HepG2 (cell line): ENCODE measurements at regions not wholly inside any gene's neighbourhood (a gene's known extent, or its start where the extent isn't known, plus 50 kb on each side); places are given as distances from the start of the nearest gene placed in this dataset.

Experiments
- ATAC-seq: fragments of 200-7000 bp; cut with Tn5 transposase; 3 replicates; pipeline ENCODE4 v1.9.1; 2020; ENCODE audit warnings: mild to moderate bottlenecking, moderate library complexity
- BruUV-seq: library from RNA; stranded (reverse); fragments of 400-500 nt; replicated peaks from 2 replicates; lab custom pipeline; 2021; lab: Mats Ljungman, UMichigan
- CTCF ChIA-PET: fragments of 300-600 bp; formaldehyde crosslinking; extraction: SDS; loops from one replicate; lab custom pipeline; 2021; ENCODE audit warnings: low total read pairs, inconsistent platforms, low intra/inter-chr PET ratio; lab: Yijun Ruan, JAX
- POLR2A ChIA-PET: fragments of 350-600 bp; sonication (Branson Sonifier 250); formaldehyde crosslinking; loops from one replicate; lab custom pipeline; 2020; ENCODE audit warnings: antibody characterized with exemption, inconsistent platforms; lab: Yijun Ruan, JAX
- DNase-seq: peaks from one replicate; pipeline ENCODE4 v3.0.0-alpha.2; 2015; ENCODE audit warnings: low spot score
- FAIRE-seq: peaks from 3 replicates; lab custom pipeline; 2011; peaks lifted over from hg19 to GRCh38; lab: Jason Lieb, UNC
- H2AFZ ChIP-seq: one replicate; pipeline ENCODE4 v1.6.1; 2011; ENCODE audit warnings: low read length, inconsistent platforms
- H3K27ac ChIP-seq: fragments of 300-600 bp; 3 replicates; pipeline ENCODE4 v1.8.0; 2011; ENCODE audit warnings: mixed run types, mild to moderate bottlenecking, mixed read lengths, low read length, inconsistent platforms; ENCODE audit not compliant: insufficient read depth; ENCODE audit errors: extremely low read length
- H3K27me3 ChIP-seq, 2 experiments: fragments of 200-600 bp in 1 of 2; 2 replicates in 1 of 2; 3 replicates in 1 of 2; pipeline versions ENCODE4 v1.6.0 to v1.8.0; 2011; ENCODE audit warnings: low read length in 2 of 2, mild to moderate bottlenecking in 2 of 2, moderate library complexity in 2 of 2, inconsistent platforms in 1 of 2; ENCODE audit not compliant: insufficient read depth in 2 of 2, control insufficient read depth in 1 of 2
- H3K36me3 ChIP-seq, 2 experiments: fragments of 200-600 bp in 1 of 2; replicated peaks in 1 of 2; 2 replicates in 1 of 2; 3 replicates in 1 of 2; pipeline versions ENCODE4 v1.5.1 to v1.8.0; 2011; ENCODE audit warnings: low read length in 2 of 2, inconsistent platforms in 1 of 2; ENCODE audit not compliant: insufficient read depth in 2 of 2, control insufficient read depth in 1 of 2
- H3K4me1 ChIP-seq: 2 replicates; pipeline ENCODE4 v1.5.1; 2012; ENCODE audit warnings: low read length, inconsistent platforms; ENCODE audit not compliant: insufficient read depth
- H3K4me2 ChIP-seq: 2 replicates; pipeline ENCODE4 v1.6.0; 2011; ENCODE audit warnings: low read depth, low read length, inconsistent platforms
- H3K4me3 ChIP-seq, 3 experiments: fragments of 200-600 bp in 1 of 3; sonication (generic), shearing (Covaris generic) in 1 of 3; replicated peaks in 1 of 3; 2 replicates each; pipeline ENCODE4 v1.5.1; 2011 to 2016; ENCODE audit warnings: low read length in 3 of 3, inconsistent platforms in 2 of 3, low read depth in 2 of 3, mild to moderate bottlenecking in 2 of 3, control low read depth in 1 of 3, mixed read lengths in 1 of 3; ENCODE audit not compliant: insufficient read depth in 1 of 3
- H3K79me2 ChIP-seq: one replicate; pipeline ENCODE4 v1.6.1; 2011; ENCODE audit warnings: low read length, inconsistent platforms; ENCODE audit not compliant: insufficient read depth
- H3K9ac ChIP-seq: 2 replicates; pipeline ENCODE4 v1.6.0; 2011; ENCODE audit warnings: mild to moderate bottlenecking, low read depth, low read length, inconsistent platforms; ENCODE audit not compliant: insufficient read depth
- H3K9me3 ChIP-seq: 2 replicates; pipeline ENCODE4 v1.5.1; 2012; ENCODE audit warnings: mild to moderate bottlenecking, low read length
- H4K20me1 ChIP-seq: 2 replicates; pipeline ENCODE4 v1.6.0; 2011; ENCODE audit warnings: inconsistent platforms, mild to moderate bottlenecking, low read length, moderate library complexity; ENCODE audit not compliant: insufficient read depth
- ARID4A ChIP-seq: sonication (generic); formaldehyde crosslinking; IDR thresholded peaks from 2 replicates; pipeline ENCODE4 v1.5.0; 2020; ENCODE audit warnings: mild to moderate bottlenecking, missing genetic modification reagents, borderline replicate concordance
- PCBP1 ChIP-seq: fragments of 200-400 bp; formaldehyde crosslinking; IDR thresholded peaks from 2 replicates; pipeline ENCODE4 v1.6.1; 2017; ENCODE audit warnings: mild to moderate bottlenecking, low read depth, low read length, borderline replicate concordance
- PHF21A ChIP-seq: sonication (generic); formaldehyde crosslinking; IDR thresholded peaks from 2 replicates; pipeline ENCODE4 v1.5.0; 2020; ENCODE audit warnings: mild to moderate bottlenecking, missing genetic modification reagents
- ZBTB38 ChIP-seq: sonication (generic); formaldehyde crosslinking; IDR thresholded peaks from 2 replicates; pipeline ENCODE4 v1.5.1; 2020; ENCODE audit warnings: mild to moderate bottlenecking, missing genetic modification reagents
- ZC3H13 ChIP-seq: sonication (generic); formaldehyde crosslinking; IDR thresholded peaks from 2 replicates; pipeline ENCODE4 v1.8.1; 2023; ENCODE audit warnings: mild to moderate bottlenecking, missing genetic modification reagents, moderate library complexity
- ZNF205 ChIP-seq: IDR thresholded peaks from 2 replicates; pipeline ENCODE4 v1.6.1; 2018; ENCODE audit warnings: missing biosample characterization, missing genetic modification reagents
- WGBS: methylation state at CpG from one replicate; pipeline ENCODE4 v1.1.6; 2017; ENCODE audit warnings: low lambda C conversion rate; 5-methylcytosine and 5-hydroxymethylcytosine counted together
- in situ Hi-C: cut with HindIII; loops from 2 replicates; pipeline ENCODE4 v1.10.0; 2017; ENCODE audit warnings: low pct_unique_long_range_greater_than_20kb; ENCODE audit not compliant: extremely low pct_ligation_motif_present
- intact Hi-C: fragments of 100-400 bp; cut with micrococcal nuclease; formaldehyde crosslinking; loops from one replicate; pipeline ENCODE4 v1.10.0; 2022; ENCODE audit not compliant: unreplicated experiment

GRCh38 chr15:69843900-69844304 is 253.8 kb downstream of the TLE3 start:
- no peak for TF ChIP-seq ARID4A (CRISPR knock-in tag)
- TF ChIP-seq ZBTB38 (CRISPR knock-in tag): no peak
- Histone ChIP-seq H3K79me2 (no peaks in the 10 kb centered on the region), H3K4me3 (no peak overlapping the region), H3K4me1 (no peaks in the 10 kb centered on the region), H3K4me2 (no peak overlapping the region), H2AFZ (no peak overlapping the region), H3K36me3 (no peaks in the 10 kb centered on the region), H3K9ac (no peak overlapping the region), H3K9me3 (no peaks in the 10 kb centered on the region), H4K20me1 (no peaks in the 10 kb centered on the region), H3K27ac (no peak overlapping the region), H3K27me3 (peaks cover 7 to 20% of the 10 kb centered on the region in 2 experiments; a peak in 4 of 5 replicates)
- no peak for FAIRE-seq
- CTCF ChIA-PET: no interaction called here
- ATAC-seq: no peak
- in situ Hi-C loops (no loop called here), intact Hi-C loops (no loop called here)
- WGBS: 34% methylated on average over 6 of the region's 10 CpGs
- BruUV-seq: no TSS peak
- DNase-seq: no peak
- POLR2A ChIA-PET: no interaction called here

GRCh38 chr15:69845159-69845558 is 252.6 kb downstream of the TLE3 start:
- Histone ChIP-seq H3K4me3 (no peak overlapping the region), H2AFZ (no peak overlapping the region), H3K9ac (no peak overlapping the region), H3K27me3 (peaks cover 7 to 26% of the 10 kb centered on the region in 2 experiments; a peak in 4 of 5 replicates), H3K9me3 (no peaks in the 10 kb centered on the region), H3K4me2 (no peak overlapping the region), H3K36me3 (no peaks in the 10 kb centered on the region), H4K20me1 (no peaks in the 10 kb centered on the region), H3K27ac (no peak overlapping the region), H3K4me1 (no peaks in the 10 kb centered on the region), H3K79me2 (no peaks in the 10 kb centered on the region)
- POLR2A ChIA-PET: no interaction called here
- CTCF ChIA-PET: no interaction called here
- in situ Hi-C loops (no loop called here), intact Hi-C loops (no loop called here)
- no peak for FAIRE-seq
- WGBS: 32% methylated on average over 5 of the region's 5 CpGs
- TF ChIP-seq PCBP1 (no peak), PHF21A (no peak), ZNF205 (CRISPR knock-in tag) (no peak), ZC3H13 (CRISPR knock-in tag) (no peak)
- no peak for DNase-seq
- ATAC-seq: no peak
- no TSS peak for BruUV-seq
